ENCODE measurements at regions not wholly inside any gene's neighbourhood (a gene's known extent, or its start where the extent isn't known, plus 50 kb on each side); places are given as distances from the start of the nearest gene placed in this dataset.

DNA sequence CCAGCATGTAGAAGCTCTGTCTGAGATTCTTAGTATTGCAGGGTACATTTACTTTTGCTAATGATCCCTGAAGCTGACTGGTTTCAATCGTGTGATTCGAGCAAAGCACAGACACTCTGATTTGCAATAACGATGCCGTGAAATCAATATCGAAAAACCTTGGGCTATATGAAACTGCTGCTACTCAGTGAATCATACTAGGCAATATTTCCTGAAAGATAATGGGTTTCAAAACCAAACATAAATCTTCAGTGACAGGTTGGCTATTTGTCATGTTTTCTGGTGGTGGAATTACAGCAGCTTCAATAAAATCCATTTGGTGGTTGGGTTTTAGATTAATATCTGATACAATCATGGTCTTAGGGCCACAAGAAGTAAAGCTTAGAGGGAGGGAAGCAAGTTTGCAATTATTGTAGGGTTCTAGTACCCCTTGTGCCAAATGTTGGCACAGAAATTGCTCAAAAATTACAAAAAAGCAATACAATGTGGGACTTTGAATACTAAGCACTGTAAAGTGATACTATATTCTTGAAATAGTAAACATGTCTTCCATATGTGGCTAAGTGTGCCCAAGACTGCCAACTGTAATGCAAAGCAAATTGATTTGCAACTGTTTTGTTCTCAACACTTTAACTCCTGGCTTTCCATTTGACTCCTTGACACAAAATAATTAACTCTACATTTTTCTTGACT is 112.4 kb upstream of the JAZF1 start:
- no peak for DNase-seq (ENCODE audit: low read depth)

DNA sequence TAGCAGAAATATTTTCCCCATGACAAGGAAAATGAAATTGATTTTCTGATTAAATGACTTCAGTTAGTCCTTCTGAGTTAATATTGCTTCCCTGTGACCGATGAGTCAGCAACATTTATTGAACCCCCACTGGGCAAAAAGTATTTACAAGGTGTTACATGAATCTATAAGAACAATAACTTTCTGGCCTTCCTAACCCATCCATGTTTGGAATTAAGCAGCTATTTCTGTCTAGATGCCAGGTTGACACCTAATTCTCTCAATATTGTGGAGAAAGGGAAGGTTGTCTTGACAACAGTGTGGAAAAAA is 112.9 kb upstream of the JAZF1 start:
- DNase-seq (ENCODE audit: low read depth): no peak

DNA sequence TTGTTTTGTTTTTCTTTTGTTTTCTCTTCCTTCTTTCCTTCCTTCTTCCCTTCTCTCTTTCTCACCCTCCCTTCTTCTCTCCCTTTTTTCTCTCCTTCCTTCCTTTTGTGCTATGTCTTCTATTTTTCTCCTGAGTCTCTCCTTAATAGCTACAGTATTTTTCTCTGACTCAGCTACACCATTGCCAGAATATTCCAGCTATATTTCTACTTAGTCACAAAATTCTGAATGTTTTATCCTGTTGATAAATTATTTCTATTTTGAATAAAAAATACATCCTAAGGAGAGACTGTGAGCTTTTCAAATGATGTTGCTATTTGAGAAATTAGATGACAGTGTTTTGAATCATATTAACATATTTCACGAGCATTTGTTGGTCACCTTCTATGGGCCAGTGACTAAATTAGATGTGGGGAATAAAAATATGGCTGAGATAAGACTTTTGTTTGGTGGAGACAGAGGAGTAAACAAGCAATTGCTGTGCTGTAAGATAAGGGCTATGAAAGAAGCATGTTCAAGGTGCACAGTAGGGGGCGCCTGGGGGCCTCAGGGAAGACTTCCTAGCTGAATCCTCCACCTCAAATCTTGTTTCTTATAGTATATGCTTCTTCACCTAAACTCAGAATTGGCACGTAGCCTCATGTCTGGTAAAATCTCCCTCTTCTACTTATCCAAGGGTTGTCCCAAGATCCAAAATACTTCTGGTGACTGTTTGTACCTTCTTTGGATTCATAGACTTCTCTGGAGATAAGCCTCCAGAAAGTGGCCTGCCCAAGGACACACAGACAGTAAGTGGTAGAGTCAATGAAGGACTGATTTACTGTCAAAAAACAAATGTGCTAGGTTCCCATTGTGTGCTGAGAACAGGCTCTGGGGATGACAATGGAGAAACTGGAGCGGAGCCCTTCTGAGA is 115.5 kb upstream of the CREB5 start:
- DNase-seq (ENCODE audit: low read depth): no peak

DNA sequence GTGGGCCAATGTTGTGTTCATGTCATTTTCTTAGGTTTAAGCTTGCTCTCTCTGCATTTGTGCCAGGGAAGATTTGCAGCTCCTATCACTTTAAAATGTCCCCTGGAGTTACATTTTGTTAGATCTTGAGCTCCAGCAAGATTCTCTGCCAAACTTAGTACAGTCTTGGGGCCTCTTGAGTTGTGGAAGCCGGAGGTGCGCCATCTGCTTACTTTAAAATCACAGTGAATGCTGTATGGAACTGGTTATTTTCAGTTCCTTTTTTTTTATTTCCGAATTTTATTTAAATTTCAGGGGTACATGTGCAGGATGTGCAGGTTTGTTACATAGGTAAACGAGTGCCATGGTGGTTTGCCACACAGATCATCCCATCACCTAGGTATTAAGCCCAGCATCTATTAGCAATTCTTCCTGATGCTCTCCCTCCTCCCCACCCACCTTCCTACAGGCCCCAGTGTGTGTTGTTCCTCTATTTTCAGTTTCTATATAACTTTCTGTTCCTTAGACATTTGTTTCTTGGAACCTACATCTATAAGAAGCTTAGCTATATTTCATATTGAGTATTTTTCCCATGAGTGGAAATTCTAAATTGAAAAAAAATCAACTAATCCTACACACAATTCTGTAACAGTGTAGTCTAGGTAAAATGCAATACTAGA is 114.4 kb upstream of the CREB5 start:
- DNase-seq (ENCODE audit: low read depth): no peak

DNA sequence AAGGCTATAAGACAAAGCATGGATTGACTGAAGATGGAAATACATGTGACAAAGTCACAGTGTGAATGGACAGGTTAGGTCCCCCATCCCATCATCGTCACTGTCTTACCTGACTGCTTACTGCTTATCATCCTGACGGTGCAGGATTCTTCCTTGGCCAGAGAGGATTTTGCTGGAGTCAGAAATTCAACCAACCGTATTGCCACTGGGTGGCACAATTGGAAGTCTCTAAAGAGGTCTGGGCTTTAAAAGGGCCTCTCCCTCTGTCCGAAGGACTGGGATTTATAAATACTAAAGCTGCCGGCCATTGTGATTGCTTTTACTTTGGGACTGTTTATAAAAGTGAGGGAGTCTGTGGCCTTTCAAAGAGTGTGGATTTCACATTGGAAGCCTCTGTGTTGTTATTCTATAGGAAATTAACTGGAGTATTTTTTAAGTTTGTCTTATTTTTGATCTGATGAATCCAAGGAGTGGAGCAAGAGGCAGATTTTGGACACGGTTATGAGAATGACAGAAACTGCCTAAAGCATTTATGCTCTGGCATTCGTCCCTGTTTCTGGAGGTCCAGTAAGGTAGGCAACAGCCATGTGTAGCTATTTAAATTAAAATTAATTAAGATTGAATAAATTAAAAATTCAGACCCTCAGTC is 113.3 kb upstream of the CREB5 start:
- DNase-seq (ENCODE audit: low read depth): peak; percentile 50

DNA sequence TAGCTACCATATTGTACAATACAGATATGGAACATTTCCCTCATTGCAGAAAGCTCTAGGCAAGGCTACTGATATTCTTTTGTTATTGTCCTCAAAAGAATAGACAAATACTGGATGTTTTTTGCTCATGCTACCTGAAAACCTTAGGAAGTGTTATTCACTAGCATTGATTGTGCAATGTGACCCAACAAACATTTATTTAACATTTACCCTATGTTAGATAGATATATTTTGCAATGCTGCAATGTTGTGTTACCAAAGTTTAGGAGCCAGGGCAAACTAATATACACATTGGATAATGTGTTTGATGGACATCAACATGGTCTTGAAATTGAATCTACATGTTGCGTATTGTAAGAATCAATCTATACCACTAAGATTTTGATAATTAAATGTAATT is 112.8 kb upstream of the CREB5 start:
- DNase-seq (ENCODE audit: low read depth): no peak

DNA sequence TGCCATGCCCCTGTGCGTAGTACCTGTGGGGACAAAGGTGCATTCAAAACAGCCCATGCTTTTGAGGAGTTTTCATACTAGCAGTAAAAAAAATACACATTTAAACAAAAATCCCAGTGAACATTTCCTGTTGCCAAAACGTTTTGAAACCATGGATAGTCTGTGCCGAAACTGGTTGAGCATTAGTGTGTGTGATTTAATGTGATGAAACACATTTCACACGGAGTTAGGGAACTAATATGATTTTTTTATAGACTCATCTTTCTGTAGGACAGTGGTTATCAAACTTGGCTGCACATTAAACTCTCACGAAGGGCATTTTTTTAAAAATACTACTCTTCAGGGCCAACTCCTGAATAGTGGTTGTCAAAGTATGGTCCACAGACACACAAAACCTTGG is 111.8 kb upstream of the CREB5 start:
- no peak for DNase-seq (ENCODE audit: low read depth)

DNA sequence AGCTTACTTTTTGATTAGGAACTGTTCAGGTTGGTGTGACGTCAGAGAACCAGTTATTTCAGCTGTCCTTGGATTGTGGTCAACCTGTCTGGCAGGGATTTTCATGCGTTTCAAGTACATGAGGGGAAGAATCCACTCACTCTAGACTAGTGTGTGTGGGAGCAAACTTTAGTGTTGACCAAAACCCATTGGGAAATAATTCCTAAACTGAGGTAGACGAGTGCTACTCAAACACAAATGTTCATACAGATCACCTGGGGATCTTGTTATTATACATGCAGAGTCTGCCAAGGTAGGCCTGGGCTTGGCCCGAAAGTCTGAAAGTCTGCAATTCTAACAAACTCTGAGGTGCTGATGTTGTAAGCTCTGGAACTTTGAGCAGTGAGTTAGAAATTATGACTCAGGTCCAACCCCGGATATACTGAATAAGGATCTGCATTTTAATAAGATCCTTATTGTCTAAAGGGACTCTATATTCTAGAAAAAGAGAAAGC is 111.1 kb upstream of the CREB5 start:
- DNase-seq (ENCODE audit: low read depth): peak; percentile 15

DNA sequence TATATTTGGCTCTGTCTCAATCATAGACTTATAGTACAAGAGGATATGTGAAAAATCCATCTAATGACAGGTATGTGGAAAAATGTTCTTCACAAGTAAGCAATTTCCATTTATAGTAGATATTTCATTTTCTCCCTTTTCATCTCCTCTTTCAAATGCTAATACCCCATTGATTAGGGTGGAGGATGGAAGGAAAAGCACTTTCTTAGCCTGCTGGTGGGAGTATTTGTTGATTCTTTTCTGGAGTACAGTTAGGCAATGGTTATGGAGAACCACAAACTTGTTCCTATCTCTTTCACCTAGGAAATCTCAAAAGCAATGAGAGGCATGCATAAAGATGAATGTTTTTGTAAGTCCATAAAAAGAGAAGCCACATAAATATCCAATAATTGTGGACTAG is 108.0 kb upstream of the CREB5 start:
- no peak for DNase-seq (ENCODE audit: low read depth)

DNA sequence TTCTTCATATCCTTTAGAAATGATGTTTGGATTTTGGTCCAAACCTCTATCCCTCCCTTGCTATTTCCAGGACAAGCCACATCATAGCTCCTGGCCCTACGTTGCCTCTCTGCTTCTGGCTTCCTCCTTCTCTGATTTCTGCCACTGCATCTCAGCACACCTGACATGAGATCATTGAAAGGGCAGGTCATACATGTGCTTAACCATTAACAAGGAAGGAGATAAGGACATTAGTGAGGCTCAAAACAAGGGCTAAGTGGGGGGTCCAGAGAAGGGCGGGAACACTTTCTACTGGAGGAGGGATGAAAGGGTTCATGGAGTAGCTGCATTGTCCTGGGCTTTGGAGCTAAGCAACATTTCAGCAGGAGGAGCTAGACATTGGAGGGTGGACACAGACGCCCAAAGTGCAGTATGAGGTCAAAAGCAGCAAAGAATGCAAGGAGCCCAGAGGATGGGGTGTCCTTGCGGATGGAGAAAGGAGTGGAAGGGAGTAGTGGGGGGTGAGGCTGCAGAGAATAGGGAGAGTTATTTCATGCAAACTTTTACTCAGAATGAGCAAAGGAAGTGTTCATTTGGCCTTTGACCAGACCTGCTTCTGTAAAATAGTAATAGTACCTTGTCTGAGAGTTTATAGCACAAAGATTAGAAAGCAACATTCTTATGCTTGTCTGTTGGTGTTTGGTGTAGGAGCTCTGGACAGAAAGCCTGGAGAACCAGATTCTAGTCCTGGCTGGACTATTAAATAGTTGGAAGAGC is 102.4 kb upstream of the CREB5 start:
- DNase-seq (ENCODE audit: low read depth): no peak

DNA sequence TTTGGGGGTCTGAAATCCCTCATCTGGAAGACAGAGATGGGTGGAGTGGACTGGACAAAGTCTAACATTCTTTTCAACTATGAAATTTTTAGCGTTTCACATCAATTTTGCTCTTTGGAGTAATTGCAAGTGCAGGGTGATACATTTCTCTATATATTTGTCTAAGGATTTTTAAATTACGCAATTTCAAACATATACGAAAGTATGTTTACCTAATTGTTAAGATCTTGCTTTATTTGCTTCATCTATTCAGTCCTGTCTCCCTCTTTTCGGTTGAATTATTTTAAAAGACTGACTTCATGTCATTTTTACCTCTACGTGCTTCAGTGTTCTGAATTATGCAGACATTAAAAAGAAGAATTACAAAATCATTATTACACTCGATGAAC is 101.9 kb upstream of the CREB5 start:
- DNase-seq (ENCODE audit: low read depth): no peak

DNA sequence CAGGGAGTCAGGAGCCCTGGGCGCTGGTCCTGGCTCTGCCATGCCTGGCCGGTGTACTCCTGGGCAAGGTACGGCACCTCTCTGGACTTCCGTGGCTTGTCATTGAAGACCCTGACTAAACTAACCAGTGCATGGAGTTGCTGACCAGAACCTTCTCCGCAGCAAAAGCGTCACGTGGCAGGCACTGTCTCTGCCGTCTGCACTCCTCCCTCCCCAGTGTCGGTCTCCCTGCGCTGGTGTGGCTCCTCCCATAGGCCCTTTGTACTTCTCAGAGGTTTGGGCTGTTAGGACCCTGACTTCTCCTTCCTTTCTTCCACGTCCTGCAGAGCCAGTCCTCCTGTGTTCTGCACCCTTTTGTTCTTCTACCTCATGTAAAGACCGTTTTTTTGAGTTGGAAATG is 100.6 kb upstream of the CREB5 start:
- DNase-seq (ENCODE audit: low read depth): no peak

DNA sequence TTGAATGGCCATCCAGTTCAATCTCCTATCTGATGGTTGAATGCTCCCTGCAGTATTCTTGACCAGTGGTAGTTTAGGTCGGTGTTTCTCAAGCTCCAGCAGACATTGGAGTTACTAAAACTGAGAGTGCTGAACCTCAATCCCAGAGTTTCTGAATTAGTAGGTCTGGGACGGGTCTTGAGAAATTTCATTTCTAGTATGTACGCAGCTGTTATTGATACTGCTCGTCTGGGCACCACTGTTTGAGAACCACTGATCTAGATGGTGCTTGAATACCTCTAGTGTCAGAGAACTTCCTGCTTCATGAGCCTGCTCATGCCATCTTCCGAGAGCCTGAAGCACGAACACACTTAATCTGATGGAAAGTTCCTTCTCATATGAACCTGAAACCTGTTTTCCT is 99.4 kb upstream of the CREB5 start:
- no peak for DNase-seq (ENCODE audit: low read depth)

DNA sequence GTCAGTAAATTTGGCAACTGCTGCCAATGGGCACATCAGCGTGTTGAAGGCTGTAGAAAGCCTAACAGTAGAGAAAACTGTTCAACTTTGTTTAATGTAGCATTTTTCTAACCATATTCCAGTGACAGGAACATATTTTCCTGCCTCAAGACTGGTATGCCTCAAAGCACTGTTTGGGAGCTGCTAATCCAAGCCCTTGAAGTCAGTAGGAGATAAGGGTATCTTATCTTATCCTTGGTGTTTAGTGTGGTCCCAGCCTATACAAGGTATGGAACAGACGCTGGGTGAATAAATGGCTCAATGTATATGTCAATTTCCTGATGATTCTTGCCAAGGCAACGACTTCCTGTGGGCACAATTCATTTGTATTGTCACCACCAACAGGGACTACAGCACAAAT is 97.5 kb upstream of the CREB5 start:
- no peak for DNase-seq (ENCODE audit: low read depth)

DNA sequence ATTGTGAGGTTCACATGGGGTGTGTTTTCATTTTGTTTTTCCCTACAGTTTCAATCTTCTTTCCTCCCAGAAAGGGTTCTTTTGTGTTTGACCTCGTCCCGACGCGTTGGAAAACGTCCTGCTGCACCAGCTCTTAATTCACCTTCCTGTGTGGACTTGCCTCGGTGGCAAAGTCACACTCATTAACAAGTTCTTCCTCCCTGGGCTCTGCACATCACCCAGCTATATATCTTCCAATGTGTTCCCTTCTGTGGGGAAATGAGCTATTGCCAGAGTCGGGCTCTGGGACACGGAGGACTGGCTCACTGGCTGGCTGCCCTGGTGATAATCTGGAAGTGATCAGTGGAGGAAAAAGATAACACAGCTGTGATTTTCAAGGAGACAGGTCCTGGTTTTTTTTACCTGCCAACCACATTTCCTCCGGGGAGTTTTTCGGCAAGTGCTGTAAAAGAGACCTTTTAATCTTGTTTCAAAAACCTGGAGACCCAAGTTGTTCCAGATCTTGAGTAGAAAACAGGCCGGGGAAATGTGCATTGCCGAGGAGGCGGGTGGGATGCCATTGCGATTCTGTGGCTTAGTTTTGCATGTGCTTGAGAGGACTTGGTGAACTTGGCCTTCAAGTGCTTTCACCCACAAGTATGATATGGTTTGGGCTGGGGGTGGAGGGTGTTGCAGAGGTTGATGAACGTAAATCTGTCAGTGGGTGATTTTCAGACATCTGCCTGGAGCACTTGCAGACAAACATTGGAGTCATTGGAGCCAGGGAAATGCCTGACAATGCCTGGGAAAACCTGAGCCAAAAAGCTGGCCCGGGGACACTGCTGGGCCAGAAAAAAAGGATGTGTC is 96.5 kb upstream of the CREB5 start:
- no peak for DNase-seq (ENCODE audit: low read depth)

DNA sequence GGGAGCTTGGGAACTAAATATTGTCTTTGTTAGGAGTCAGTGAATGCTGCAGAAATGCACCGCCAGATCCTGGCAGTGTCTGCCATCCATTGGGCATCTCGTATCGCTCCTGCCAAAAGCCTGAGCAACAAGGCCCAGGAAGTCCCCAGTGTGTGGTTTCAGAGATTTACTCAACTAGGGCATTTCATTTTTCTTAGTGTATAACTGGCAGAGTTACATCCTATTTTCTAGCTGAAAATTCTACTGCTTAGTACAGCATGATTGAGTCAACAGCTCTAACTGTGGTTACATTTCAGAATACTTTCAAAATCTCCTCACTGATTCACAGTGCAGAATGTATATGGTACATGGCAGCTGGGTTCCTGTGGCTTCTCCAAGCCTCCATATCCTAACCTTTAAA is 95.8 kb upstream of the CREB5 start:
- DNase-seq (ENCODE audit: low read depth): no peak

DNA sequence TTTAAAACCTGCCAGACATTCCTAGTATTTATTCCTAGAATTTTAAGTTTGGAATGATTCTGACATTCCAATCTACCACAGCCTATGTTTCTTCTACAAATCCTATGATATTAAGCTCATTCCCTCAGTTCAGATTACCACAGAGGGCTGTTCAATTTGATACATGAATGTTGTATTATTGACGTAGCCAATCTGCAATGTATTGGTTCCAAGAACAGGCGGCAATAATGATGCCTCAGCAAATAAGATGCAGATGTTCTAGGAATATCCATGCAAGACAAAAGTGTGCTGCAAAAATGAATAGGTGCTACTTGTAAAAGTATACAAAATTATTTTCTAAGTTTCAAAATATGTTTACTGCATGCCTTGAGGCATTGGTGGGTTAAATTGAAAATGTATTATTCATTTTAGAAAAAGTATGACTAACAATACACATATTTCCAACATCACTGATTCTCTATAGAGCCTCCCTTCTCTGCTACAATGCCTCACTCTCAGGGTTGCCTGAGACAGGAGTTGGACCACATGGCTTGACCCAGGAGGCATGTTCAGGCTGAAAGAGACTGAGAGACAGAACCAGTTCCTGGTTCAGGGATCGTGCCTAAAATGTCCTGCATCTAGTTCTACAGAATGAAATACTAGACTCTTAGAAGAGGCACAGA is 94.1 kb upstream of the CREB5 start:
- DNase-seq (ENCODE audit: low read depth): no peak

DNA sequence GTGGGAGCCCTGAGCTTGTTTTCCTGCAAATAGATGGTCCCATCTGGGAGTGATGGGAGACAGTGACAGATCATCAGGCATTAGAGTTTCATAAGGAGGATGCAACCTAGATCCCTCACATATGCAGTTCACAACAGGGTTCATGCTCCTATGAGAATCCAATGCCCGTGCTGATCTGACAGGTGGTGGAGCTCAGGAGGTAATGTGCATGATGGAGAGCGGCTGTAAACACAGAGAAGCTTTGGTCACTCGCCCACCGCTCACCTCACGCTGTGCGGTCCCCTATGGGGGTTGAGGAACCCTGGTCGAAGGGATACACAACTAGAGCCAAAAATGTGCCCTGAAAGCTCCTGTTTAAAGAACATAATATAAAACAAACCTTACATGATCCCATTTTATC is 88.5 kb upstream of the CREB5 start:
- no peak for DNase-seq (ENCODE audit: low read depth)

DNA sequence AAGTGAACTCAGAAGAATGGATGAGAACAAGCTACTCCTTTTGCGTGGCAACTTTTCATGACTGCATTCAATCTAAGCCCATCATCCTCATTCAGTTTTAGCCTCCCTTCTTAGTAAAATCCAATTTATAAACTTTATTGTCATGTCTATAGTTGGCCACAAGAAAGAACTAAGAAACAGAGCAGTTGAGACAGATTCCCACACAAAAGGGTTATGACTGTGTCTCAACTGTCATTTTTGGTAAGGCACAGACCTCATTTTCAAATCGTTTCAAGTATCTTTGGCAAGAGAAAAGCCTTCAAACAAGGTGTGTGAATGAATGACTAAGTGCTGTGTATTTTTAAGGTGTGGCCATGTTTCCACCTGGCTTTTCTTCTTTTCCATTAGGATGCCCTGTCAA is 84.2 kb upstream of the CREB5 start:
- DNase-seq (ENCODE audit: low read depth): no peak
